ENCODE measurements at regions not wholly inside any gene's neighbourhood (a gene's known extent, or its start where the extent isn't known, plus 50 kb on each side); places are given as distances from the start of the nearest gene placed in this dataset.

DNA sequence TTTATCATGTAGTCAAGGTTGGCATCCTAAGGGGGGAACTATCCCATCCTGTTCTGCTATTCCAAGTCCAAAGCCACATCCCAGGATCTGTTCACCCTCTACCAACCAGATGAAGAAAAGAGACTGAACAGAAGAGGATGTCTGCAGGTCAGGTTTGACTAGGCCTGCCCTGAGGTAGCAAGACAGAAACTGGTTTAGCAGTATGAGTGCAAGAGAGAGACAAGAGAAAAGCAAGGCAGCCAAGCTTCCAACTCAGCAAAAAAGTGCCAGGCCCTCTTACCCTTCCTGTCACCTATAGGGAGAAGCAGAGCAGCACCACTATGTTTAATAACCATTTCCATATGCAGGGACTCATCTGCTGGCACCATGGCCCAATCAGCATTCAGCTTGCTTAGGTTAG is 320.8 kb upstream of the DUSP10 start:
- no peaks in the 10 kb centered on the region for H3K4me1 ChIP-seq
- no peak for DNase-seq
- no peaks in the 10 kb centered on the region for H3K36me3 ChIP-seq
- TF ChIP-seq POLR2A (IDR thresholded peaks at IDR 0.05) (no peak), POLR2AphosphoS5 (IDR thresholded peaks at IDR 0.05) (no peak)
- TF ChIP-seq, protein P1, sequence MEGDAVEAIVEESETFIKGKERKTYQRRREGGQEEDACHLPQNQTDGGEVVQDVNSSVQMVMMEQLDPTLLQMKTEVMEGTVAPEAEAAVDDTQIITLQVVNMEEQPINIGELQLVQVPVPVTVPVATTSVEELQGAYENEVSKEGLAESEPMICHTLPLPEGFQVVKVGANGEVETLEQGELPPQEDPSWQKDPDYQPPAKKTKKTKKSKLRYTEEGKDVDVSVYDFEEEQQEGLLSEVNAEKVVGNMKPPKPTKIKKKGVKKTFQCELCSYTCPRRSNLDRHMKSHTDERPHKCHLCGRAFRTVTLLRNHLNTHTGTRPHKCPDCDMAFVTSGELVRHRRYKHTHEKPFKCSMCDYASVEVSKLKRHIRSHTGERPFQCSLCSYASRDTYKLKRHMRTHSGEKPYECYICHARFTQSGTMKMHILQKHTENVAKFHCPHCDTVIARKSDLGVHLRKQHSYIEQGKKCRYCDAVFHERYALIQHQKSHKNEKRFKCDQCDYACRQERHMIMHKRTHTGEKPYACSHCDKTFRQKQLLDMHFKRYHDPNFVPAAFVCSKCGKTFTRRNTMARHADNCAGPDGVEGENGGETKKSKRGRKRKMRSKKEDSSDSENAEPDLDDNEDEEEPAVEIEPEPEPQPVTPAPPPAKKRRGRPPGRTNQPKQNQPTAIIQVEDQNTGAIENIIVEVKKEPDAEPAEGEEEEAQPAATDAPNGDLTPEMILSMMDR (IDR thresholded peaks at IDR 0.05 in 8 of 11, conservative IDR thresholded peaks at IDR 0.05 in 3 of 11) = no peak
- no peak overlapping the region for H3K4me3 ChIP-seq
- H3K27ac ChIP-seq = no peak overlapping the region
- intact Hi-C loops (cut with DNase I; ENCODE audit: low total_unique reads) = no loop called here
- no peaks in the 10 kb centered on the region for H3K27me3 ChIP-seq (replicated peaks in 1 of 7)
- peaks cover 0 to 26% (median 17%) of the 10 kb centered on the region in 8 donors for H3K9me3 ChIP-seq

DNA sequence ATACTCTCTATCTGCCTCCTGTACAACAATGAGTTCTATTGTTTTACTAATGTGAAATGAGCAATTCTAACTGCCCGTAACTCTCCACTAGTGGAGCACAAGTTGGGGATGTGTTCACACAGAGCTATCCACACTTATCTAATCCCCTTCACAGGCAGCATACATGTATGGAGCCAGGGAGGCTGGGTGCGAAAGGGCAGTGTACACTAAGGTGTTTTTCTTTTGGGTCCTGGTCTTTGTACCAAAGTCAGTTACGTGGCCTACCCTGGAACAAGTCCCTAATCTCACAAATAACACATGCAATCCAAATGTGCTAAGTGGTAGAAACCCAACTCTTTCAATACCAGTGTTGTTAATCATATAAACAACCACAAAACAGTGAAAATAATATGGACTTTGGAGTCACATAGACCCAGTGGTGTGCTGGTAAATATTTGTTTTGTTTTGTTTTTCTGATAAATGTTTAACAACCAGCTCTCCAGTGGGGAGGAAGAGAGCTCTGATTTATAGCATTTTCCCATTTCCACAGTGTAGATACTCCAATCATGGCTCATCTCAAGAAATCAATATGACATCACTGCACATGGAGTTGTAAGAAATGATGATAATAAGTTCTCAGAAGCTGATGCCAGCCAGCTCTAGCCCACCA is 319.9 kb upstream of the DUSP10 start:
- H3K36me3 ChIP-seq = no peaks in the 10 kb centered on the region
- peaks cover 0 to 26% (median 17%) of the 10 kb centered on the region in 8 donors for H3K9me3 ChIP-seq
- 86 to 92% (median 91%) methylated on average over 3 of the region's 3 CpGs for WGBS, 5 donors
- H3K27me3 ChIP-seq (replicated peaks in 1 of 7) = no peaks in the 10 kb centered on the region
- no peaks in the 10 kb centered on the region for H3K4me1 ChIP-seq
- no peak for DNase-seq
- intact Hi-C loops (cut with DNase I; ENCODE audit: low total_unique reads) = no loop called here
- H3K4me3 ChIP-seq = no peak overlapping the region
- TF ChIP-seq POLR2AphosphoS5 (IDR thresholded peaks at IDR 0.05) = no peak
- TF ChIP-seq, protein P1 (IDR thresholded peaks at IDR 0.05 in 8 of 11, conservative IDR thresholded peaks at IDR 0.05 in 3 of 11) = no peak
- no peak for TF ChIP-seq POLR2A (IDR thresholded peaks at IDR 0.05)
- H3K27ac ChIP-seq = no peak overlapping the region

DNA sequence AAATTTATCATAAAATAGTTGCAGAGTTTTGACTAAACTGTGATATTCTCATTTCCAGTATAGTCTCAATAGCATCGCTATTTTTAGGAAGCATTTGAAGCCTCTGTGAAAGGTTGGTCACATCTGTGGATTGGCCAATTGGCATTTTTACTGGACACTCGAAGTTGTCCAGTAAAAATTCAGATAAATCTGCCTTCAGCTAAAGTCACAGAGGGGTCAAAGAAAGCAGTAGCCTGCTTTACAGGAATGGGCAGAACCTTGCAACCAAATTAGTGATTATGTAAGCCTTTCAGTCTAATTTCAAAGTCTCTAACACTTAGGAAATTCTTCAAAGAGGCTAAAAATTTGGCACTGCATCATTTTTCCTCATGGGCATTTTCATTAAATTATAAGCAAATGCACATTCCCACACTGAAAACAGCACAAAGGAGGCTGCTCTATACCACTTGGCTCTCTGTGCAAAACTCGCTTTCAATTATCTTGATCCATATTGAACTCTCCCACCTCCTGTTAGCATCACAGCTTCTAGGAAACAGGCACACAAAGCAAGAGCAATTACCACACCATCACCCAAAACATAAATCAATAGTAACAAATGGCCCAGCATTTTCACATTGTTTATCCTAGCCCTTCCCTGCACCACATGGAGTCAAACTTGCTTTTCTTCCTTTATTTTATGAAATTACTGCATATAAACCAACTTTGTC is 318.5 kb upstream of the DUSP10 start:
- peaks cover 0 to 19% (median 15%) of the 10 kb centered on the region in 8 donors for H3K9me3 ChIP-seq
- intact Hi-C loops (cut with DNase I; ENCODE audit: low total_unique reads) = no loop called here
- 66 to 90% (median 76%) methylated on average over 3 of the region's 3 CpGs for WGBS, 5 donors
- no peak for DNase-seq
- TF ChIP-seq POLR2AphosphoS5 (IDR thresholded peaks at IDR 0.05) = no peak
- TF ChIP-seq, protein P1 (IDR thresholded peaks at IDR 0.05 in 8 of 11, conservative IDR thresholded peaks at IDR 0.05 in 3 of 11) = no peak
- no peak for TF ChIP-seq POLR2A (IDR thresholded peaks at IDR 0.05)
- H3K4me3 ChIP-seq = no peak overlapping the region
- no peaks in the 10 kb centered on the region for H3K36me3 ChIP-seq
- no peaks in the 10 kb centered on the region for H3K27me3 ChIP-seq (replicated peaks in 1 of 7)
- no peak overlapping the region for H3K27ac ChIP-seq
- no peaks in the 10 kb centered on the region for H3K4me1 ChIP-seq

DNA sequence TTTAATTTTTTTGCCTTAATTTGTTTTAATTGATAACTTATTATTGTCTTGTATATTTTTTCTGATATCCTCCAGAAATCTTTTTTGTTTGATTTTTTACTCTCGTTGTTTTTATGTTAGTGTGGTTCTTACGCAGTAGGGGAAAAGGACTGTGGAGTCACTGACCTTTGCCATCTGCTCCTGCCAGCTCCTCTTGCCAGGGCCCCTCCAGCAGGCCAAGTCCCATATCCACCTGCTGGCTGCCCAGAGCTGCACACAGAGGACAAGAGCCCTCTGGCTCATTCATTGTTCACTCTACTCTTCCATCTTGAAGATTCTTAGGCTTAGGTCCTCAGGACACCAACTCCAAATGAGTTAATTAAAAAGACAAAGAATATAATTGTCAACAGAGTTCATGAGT is 316.4 kb upstream of the DUSP10 start:
- H3K27me3 ChIP-seq (replicated peaks in 1 of 7) = no peaks in the 10 kb centered on the region
- no peak overlapping the region for H3K4me3 ChIP-seq
- no peaks in the 10 kb centered on the region for H3K4me1 ChIP-seq
- intact Hi-C loops (cut with DNase I; ENCODE audit: low total_unique reads) = no loop called here
- TF ChIP-seq, protein P1 (IDR thresholded peaks at IDR 0.05 in 8 of 11, conservative IDR thresholded peaks at IDR 0.05 in 3 of 11) = no peak
- TF ChIP-seq POLR2A (IDR thresholded peaks at IDR 0.05) (no peak), POLR2AphosphoS5 (IDR thresholded peaks at IDR 0.05) (no peak)
- H3K9me3 ChIP-seq = no peaks in the 10 kb centered on the region
- H3K36me3 ChIP-seq = no peaks in the 10 kb centered on the region
- H3K27ac ChIP-seq = no peak overlapping the region
- DNase-seq = no peak
- WGBS, 5 donors = 89 to 100% (median 93%) methylated on average over 2 of the region's 2 CpGs
